Ishikawa (cell line): ENCODE measurements at regions not wholly inside any gene's neighbourhood (a gene's known extent, or its start where the extent isn't known, plus 50 kb on each side); places are given as distances from the start of the nearest gene placed in this dataset.

Experiments
- CEBPB ChIP-seq: IDR thresholded peaks from 2 replicates; pipeline ENCODE4 v1.6.1; 2012
- CREB1 ChIP-seq: IDR thresholded peaks from 2 replicates; pipeline ENCODE4 v1.6.1; 2012; ENCODE audit warnings: low read depth
- EGR1 ChIP-seq: IDR thresholded peaks from 2 replicates; pipeline ENCODE4 v1.6.1; 2012
- EP300 ChIP-seq: IDR thresholded peaks from 2 replicates; pipeline ENCODE4 v1.6.1; 2012; ENCODE audit warnings: borderline replicate concordance
- NFIC ChIP-seq: IDR thresholded peaks from 2 replicates; pipeline ENCODE4 v1.6.1; 2012
- RAD21 ChIP-seq: IDR thresholded peaks from 2 replicates; pipeline ENCODE4 v1.6.1; 2012; ENCODE audit warnings: low read depth
- TEAD4 ChIP-seq: IDR thresholded peaks from 2 replicates; pipeline ENCODE4 v1.6.1; 2012
- USF1 ChIP-seq: IDR thresholded peaks from 2 replicates; pipeline ENCODE4 v1.6.1; 2012
- YY1 ChIP-seq: IDR thresholded peaks from 2 replicates; pipeline ENCODE4 v1.6.1; 2012; ENCODE audit warnings: low read depth

GRCh38 chr5:68618501-68618900 is 402.9 kb downstream of the PIK3R1 start:
- TF ChIP-seq YY1 (no peak), EGR1 (no peak), EP300 (no peak), TEAD4 (no peak), USF1 (no peak), RAD21 (no peak), CREB1 (no peak), CEBPB (no peak), NFIC (no peak)
